HEK293 (cell line): ENCODE measurements at regions not wholly inside any gene's neighbourhood (a gene's known extent, or its start where the extent isn't known, plus 50 kb on each side); places are given as distances from the start of the nearest gene placed in this dataset.

ENCODE experiments used
- CTCF ChIA-PET: fragments of 350-600 bp; formaldehyde crosslinking; extraction: SDS; loops from one replicate; lab custom pipeline; 2021; ENCODE audit warnings: antibody characterized with exemption; lab: Yijun Ruan, JAX
- POLR2A ChIA-PET: fragments of 300-600 bp; formaldehyde crosslinking; extraction: SDS; loops from one replicate; lab custom pipeline; 2020; ENCODE audit warnings: antibody characterized with exemption, inconsistent platforms; lab: Yijun Ruan, JAX
- H3K27ac ChIP-seq: fragments of 200-500 bp; sonication (Bioruptor generic); 2 replicates; pipeline ENCODE4 v1.5.1; 2014; ENCODE audit warnings: low read depth, low read length, control low read depth, inconsistent platforms; ENCODE audit errors: extremely low read depth
- H3K36me3 ChIP-seq, 2 experiments: fragments of 200-500 bp in 1 of 2; sonication (Bioruptor generic) in 1 of 2; 1 replicate in 1 of 2; 2 replicates in 1 of 2; pipeline ENCODE4 v1.5.1; 2014 to 2017; ENCODE audit warnings: inconsistent platforms in 2 of 2, low read length in 2 of 2; ENCODE audit not compliant: control insufficient read depth in 2 of 2, insufficient read depth in 1 of 2
- H3K4me1 ChIP-seq: fragments of 200-500 bp; sonication (Bioruptor generic); 2 replicates; pipeline ENCODE4 v1.5.1; 2014; ENCODE audit warnings: mild to moderate bottlenecking, low read length, inconsistent platforms; ENCODE audit not compliant: control insufficient read depth, insufficient read depth
- H3K4me3 ChIP-seq: 2 replicates; pipeline ENCODE4 v1.5.1; 2011; ENCODE audit warnings: low read depth, mild to moderate bottlenecking, control low read depth, low read length, moderate library complexity
- H3K9me3 ChIP-seq: fragments of 200-500 bp; sonication (Bioruptor generic); 2 replicates; pipeline ENCODE4 v1.5.1; 2014; ENCODE audit warnings: low read depth, low read length, inconsistent platforms; ENCODE audit not compliant: control insufficient read depth, insufficient read depth
- FEZF1 ChIP-seq: fragments of 450-650 bp; formaldehyde crosslinking; IDR thresholded peaks from 2 replicates; pipeline ENCODE4 v1.5.1; 2016; ENCODE audit warnings: missing biosample characterization, missing genetic modification characterization
- GLI4 ChIP-seq: fragments of 450-650 bp; formaldehyde crosslinking; IDR thresholded peaks from 2 replicates; pipeline ENCODE4 v1.5.1; 2016; ENCODE audit warnings: missing biosample characterization, missing genetic modification characterization
- GLIS2 ChIP-seq: fragments of 450-650 bp; formaldehyde crosslinking; IDR thresholded peaks from 2 replicates; pipeline ENCODE4 v1.5.1; 2016; ENCODE audit warnings: missing biosample characterization, missing genetic modification characterization
- HOXD13 ChIP-seq: sonication (generic); formaldehyde crosslinking; IDR thresholded peaks from 2 replicates; pipeline ENCODE4 v1.8.0; 2022; ENCODE audit warnings: missing genetic modification reagents, borderline replicate concordance
- IKZF3 ChIP-seq: fragments of 450-650 bp; IDR thresholded peaks from 2 replicates; pipeline ENCODE4 v1.5.0; 2018; ENCODE audit warnings: missing biosample characterization, mild to moderate bottlenecking, missing genetic modification characterization, moderate library complexity
- ZBTB20 ChIP-seq: fragments of 450-650 bp; formaldehyde crosslinking; IDR thresholded peaks from 2 replicates; pipeline ENCODE4 v1.5.1; 2016; ENCODE audit warnings: missing biosample characterization, missing genetic modification characterization
- ZNF174 ChIP-seq: fragments of 450-650 bp; formaldehyde crosslinking; IDR thresholded peaks from 2 replicates; pipeline ENCODE4 v1.5.0; 2017; ENCODE audit warnings: missing biosample characterization, mild to moderate bottlenecking, missing genetic modification characterization
- ZNF394 ChIP-seq: fragments of 450-650 bp; formaldehyde crosslinking; IDR thresholded peaks from 2 replicates; pipeline ENCODE4 v1.5.1; 2016; ENCODE audit warnings: missing biosample characterization, missing genetic modification characterization, mild to moderate bottlenecking, moderate library complexity, borderline replicate concordance
- ZNF555 ChIP-seq: fragments of 450-650 bp; formaldehyde crosslinking; conservative IDR thresholded peaks from 2 replicates; pipeline ENCODE4 v1.5.1; 2017; ENCODE audit warnings: missing biosample characterization, mild to moderate bottlenecking, missing genetic modification characterization, inconsistent platforms
- ZNF610 ChIP-seq: fragments of 450-650 bp; formaldehyde crosslinking; IDR thresholded peaks from 2 replicates; pipeline ENCODE4 v1.5.1; 2016; ENCODE audit warnings: missing biosample characterization, missing genetic modification characterization, borderline replicate concordance
- ZNF768 ChIP-seq: fragments of 450-650 bp; formaldehyde crosslinking; IDR thresholded peaks from 2 replicates; pipeline ENCODE4 v1.5.1; 2018; ENCODE audit warnings: missing biosample characterization, mild to moderate bottlenecking, missing genetic modification characterization
- TF ChIP-seq, protein P1 (sequence below): fragments of 450-650 bp; formaldehyde crosslinking; IDR thresholded peaks from 2 replicates; pipeline ENCODE4 v1.5.1; 2017; ENCODE audit warnings: missing biosample characterization, missing genetic modification characterization
- TF ChIP-seq, protein P2 (sequence below): fragments of 450-650 bp; formaldehyde crosslinking; IDR thresholded peaks from 2 replicates; pipeline ENCODE4 v1.5.1; 2017; ENCODE audit warnings: missing biosample characterization, missing genetic modification characterization
- TF ChIP-seq, protein P3 (sequence below): fragments of 450-650 bp; formaldehyde crosslinking; IDR thresholded peaks from 2 replicates; pipeline ENCODE4 v1.5.1; 2016; ENCODE audit warnings: missing biosample characterization, missing genetic modification characterization, low read depth
- TF ChIP-seq, protein P4 (sequence below): fragments of 450-650 bp; formaldehyde crosslinking; IDR thresholded peaks from 2 replicates; pipeline ENCODE4 v1.5.1; 2016; ENCODE audit warnings: missing biosample characterization, missing genetic modification characterization
- TF ChIP-seq, protein P5 (sequence below): fragments of 450-650 bp; formaldehyde crosslinking; conservative IDR thresholded peaks from 2 replicates; pipeline ENCODE4 v1.5.1; 2016; ENCODE audit warnings: low read depth, missing biosample characterization, missing genetic modification characterization

DNA sequence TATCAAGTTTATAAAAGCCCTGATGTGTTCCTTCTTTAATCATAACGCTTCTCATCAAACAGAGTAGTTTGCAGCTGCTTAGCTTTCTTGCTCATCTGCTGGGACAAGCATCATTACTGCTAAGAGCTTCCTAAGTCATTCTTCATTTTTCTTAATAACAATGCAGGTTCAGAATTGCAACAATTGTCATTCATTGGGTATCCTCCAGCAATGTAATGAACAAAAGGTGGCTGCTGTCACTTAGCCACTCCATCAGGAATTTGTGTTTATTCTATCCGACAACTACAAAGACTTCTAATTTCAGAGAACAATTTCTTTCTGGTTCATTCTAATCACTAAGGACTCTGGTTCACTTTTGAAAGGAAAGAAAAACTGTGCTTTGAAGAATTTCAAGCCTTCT lies 836.7 kb upstream of the CDH10 start:
- CTCF ChIA-PET, result no interaction called here
- POLR2A ChIA-PET, result no interaction called here
- Histone ChIP-seq H3K9me3 (no peaks in the 10 kb centered on the region; the same call in 1 of the 2 replicates), H3K4me3 (no peak overlapping the region), H3K27ac (no peak overlapping the region), H3K36me3 (no peaks in the 10 kb centered on the region), H3K4me1 (no peaks in the 10 kb centered on the region)
- TF ChIP-seq, protein P1, sequence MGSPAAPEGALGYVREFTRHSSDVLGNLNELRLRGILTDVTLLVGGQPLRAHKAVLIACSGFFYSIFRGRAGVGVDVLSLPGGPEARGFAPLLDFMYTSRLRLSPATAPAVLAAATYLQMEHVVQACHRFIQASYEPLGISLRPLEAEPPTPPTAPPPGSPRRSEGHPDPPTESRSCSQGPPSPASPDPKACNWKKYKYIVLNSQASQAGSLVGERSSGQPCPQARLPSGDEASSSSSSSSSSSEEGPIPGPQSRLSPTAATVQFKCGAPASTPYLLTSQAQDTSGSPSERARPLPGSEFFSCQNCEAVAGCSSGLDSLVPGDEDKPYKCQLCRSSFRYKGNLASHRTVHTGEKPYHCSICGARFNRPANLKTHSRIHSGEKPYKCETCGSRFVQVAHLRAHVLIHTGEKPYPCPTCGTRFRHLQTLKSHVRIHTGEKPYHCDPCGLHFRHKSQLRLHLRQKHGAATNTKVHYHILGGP, result no peak
- TF ChIP-seq, protein P2, sequence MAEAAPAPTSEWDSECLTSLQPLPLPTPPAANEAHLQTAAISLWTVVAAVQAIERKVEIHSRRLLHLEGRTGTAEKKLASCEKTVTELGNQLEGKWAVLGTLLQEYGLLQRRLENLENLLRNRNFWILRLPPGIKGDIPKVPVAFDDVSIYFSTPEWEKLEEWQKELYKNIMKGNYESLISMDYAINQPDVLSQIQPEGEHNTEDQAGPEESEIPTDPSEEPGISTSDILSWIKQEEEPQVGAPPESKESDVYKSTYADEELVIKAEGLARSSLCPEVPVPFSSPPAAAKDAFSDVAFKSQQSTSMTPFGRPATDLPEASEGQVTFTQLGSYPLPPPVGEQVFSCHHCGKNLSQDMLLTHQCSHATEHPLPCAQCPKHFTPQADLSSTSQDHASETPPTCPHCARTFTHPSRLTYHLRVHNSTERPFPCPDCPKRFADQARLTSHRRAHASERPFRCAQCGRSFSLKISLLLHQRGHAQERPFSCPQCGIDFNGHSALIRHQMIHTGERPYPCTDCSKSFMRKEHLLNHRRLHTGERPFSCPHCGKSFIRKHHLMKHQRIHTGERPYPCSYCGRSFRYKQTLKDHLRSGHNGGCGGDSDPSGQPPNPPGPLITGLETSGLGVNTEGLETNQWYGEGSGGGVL (tag by site-specific recombination), result no peak
- TF ChIP-seq, protein P3, sequence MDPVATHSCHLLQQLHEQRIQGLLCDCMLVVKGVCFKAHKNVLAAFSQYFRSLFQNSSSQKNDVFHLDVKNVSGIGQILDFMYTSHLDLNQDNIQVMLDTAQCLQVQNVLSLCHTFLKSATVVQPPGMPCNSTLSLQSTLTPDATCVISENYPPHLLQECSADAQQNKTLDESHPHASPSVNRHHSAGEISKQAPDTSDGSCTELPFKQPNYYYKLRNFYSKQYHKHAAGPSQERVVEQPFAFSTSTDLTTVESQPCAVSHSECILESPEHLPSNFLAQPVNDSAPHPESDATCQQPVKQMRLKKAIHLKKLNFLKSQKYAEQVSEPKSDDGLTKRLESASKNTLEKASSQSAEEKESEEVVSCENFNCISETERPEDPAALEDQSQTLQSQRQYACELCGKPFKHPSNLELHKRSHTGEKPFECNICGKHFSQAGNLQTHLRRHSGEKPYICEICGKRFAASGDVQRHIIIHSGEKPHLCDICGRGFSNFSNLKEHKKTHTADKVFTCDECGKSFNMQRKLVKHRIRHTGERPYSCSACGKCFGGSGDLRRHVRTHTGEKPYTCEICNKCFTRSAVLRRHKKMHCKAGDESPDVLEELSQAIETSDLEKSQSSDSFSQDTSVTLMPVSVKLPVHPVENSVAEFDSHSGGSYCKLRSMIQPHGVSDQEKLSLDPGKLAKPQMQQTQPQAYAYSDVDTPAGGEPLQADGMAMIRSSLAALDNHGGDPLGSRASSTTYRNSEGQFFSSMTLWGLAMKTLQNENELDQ (tag by site-specific recombination), result no peak
- TF ChIP-seq ZBTB20 (tag by site-specific recombination) (no peak), IKZF3 (no peak), ZNF394 (tag by site-specific recombination) (no peak), HOXD13 (CRISPR knock-in tag) (no peak), ZNF555 (tag by site-specific recombination) (no peak), ZNF768 (tag by site-specific recombination) (no peak), ZNF610 (tag by site-specific recombination) (no peak), ZNF174 (tag by site-specific recombination) (no peak), GLIS2 (tag by site-specific recombination) (no peak), GLI4 (tag by site-specific recombination) (no peak), FEZF1 (no peak)
- TF ChIP-seq, protein P4, sequence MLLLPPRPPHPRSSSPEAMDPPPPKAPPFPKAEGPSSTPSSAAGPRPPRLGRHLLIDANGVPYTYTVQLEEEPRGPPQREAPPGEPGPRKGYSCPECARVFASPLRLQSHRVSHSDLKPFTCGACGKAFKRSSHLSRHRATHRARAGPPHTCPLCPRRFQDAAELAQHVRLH (tag by site-specific recombination), result no peak
- TF ChIP-seq, protein P5, sequence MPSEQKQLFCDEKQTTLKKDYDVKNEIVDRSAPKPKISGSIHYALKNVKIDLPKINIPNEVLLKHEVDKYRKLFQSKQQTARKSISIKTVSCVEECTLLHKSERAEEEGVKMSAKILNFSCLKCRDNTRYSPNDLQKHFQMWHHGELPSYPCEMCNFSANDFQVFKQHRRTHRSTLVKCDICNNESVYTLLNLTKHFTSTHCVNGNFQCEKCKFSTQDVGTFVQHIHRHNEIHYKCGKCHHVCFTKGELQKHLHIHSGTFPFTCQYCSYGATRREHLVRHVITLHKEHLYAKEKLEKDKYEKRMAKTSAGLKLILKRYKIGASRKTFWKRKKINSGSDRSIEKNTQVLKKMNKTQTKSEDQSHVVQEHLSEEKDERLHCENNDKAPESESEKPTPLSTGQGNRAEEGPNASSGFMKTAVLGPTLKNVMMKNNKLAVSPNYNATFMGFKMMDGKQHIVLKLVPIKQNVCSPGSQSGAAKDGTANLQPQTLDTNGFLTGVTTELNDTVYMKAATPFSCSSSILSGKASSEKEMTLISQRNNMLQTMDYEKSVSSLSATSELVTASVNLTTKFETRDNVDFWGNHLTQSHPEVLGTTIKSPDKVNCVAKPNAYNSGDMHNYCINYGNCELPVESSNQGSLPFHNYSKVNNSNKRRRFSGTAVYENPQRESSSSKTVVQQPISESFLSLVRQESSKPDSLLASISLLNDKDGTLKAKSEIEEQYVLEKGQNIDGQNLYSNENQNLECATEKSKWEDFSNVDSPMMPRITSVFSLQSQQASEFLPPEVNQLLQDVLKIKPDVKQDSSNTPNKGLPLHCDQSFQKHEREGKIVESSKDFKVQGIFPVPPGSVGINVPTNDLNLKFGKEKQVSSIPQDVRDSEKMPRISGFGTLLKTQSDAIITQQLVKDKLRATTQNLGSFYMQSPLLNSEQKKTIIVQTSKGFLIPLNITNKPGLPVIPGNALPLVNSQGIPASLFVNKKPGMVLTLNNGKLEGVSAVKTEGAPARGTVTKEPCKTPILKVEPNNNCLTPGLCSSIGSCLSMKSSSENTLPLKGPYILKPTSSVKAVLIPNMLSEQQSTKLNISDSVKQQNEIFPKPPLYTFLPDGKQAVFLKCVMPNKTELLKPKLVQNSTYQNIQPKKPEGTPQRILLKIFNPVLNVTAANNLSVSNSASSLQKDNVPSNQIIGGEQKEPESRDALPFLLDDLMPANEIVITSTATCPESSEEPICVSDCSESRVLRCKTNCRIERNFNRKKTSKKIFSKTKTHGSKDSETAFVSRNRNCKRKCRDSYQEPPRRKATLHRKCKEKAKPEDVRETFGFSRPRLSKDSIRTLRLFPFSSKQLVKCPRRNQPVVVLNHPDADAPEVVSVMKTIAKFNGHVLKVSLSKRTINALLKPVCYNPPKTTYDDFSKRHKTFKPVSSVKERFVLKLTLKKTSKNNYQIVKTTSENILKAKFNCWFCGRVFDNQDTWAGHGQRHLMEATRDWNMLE (tag by site-specific recombination), result no peak
